ENCODE measurements at regions not wholly inside any gene's neighbourhood (a gene's known extent, or its start where the extent isn't known, plus 50 kb on each side); places are given as distances from the start of the nearest gene placed in this dataset.

GRCh38 chr12:24396224-24396623 is 446.8 kb upstream of the SOX5 start:
- peak overlapping the region; percentile 11; the same call in 1 of the 2 replicates for H2BK20ac ChIP-seq (ENCODE audit: low read depth, low read length)
- dilution Hi-C loops (cut with HindIII; ENCODE audit: low sequenced_read_pairs, unreplicated experiment) (no loop called here), intact Hi-C loops (cut with micrococcal nuclease) (no loop called here), in situ Hi-C loops (cut with MboI; ENCODE audit: low sequenced_read_pairs) (no loop called here)
- H3K14ac ChIP-seq (replicated peaks; ENCODE audit: low read depth, low read length): 0 out of 2 replicates have a peak overlapping the region, but pooled peaks have one; percentile 37
- no peak overlapping the region for H3K27ac ChIP-seq (ENCODE audit: insufficient read depth, low read length)
- ChIA-PET CTCF (no interaction called here), POLR2A (ENCODE audit: unreplicated experiment) (no interaction called here)
- H2AFZ ChIP-seq (replicated peaks; ENCODE audit: low read length, poor library complexity): peak overlapping the region; percentile 1
- no TSS peak for BruUV-seq (replicated peaks)
- no peak overlapping the region for H2AK9ac ChIP-seq (replicated peaks; ENCODE audit: low read depth, low read length, poor library complexity)
- no peaks in the 10 kb centered on the region for H3K9me3 ChIP-seq (ENCODE audit: control insufficient read depth, insufficient read depth, low read length)
- no peaks in the 10 kb centered on the region; the same call in 1 of the 2 replicates for H3K9me1 ChIP-seq (ENCODE audit: insufficient read depth, low read length)
- H4K20me1 ChIP-seq (ENCODE audit: insufficient read depth, low read length): no peaks in the 10 kb centered on the region
- H3K23ac ChIP-seq (ENCODE audit: low read depth, low read length): peak overlapping the region; percentile 23; the same call in 1 of the 2 replicates
- peak overlapping the region; percentile 5; the same call in 1 of the 2 replicates for H2AK5ac ChIP-seq (ENCODE audit: low read depth, low read length)
- H2BK5ac ChIP-seq (ENCODE audit: low read depth, low read length, poor library complexity, severe bottlenecking): no peak overlapping the region
- no peak overlapping the region for H3K56ac ChIP-seq (ENCODE audit: extremely low read depth, insufficient read depth, low read length)
- H3K18ac ChIP-seq (ENCODE audit: low read depth, low read length): no peak overlapping the region
- peak overlapping the region in 1 of 2 experiments; percentile 36; a peak in 1 of 4 replicates for H4K8ac ChIP-seq (ENCODE audit: low read depth in 2 of 2, low read length in 2 of 2)
- peaks cover 4% of the 10 kb centered on the region; the same call in 1 of the 2 replicates for H3K4me1 ChIP-seq (ENCODE audit: control insufficient read depth, insufficient read depth, low read length)
- TF ChIP-seq RAD21 (IDR thresholded peaks at IDR 0.05; ENCODE audit: low read length) (no peak), CEBPB (IDR thresholded peaks at IDR 0.05; ENCODE audit: low read depth, low read length) (no peak), CHD1 (IDR thresholded peaks at IDR 0.05; ENCODE audit: low read depth, low read length) (no peak), MAZ (IDR thresholded peaks at IDR 0.05; ENCODE audit: borderline replicate concordance, low read depth, low read length) (no peak), ELK1 (IDR thresholded peaks at IDR 0.05; ENCODE audit: borderline replicate concordance, low read depth, low read length) (no peak), RCOR1 (IDR thresholded peaks at IDR 0.05; ENCODE audit: insufficient replicate concordance, low read length) (no peak), MXI1 (IDR thresholded peaks at IDR 0.05; ENCODE audit: borderline replicate concordance, low read depth, low read length) (no peak), USF2 (IDR thresholded peaks at IDR 0.05; ENCODE audit: low read depth, low read length) (no peak), SMC3 (IDR thresholded peaks at IDR 0.05; ENCODE audit: low read depth, low read length) (no peak), NFE2L2 (IDR thresholded peaks at IDR 0.05; ENCODE audit: low read depth, low read length) (no peak), FOS (IDR thresholded peaks at IDR 0.05; ENCODE audit: low read depth, low read length) (no peak), POLR2A (IDR thresholded peaks at IDR 0.05; ENCODE audit: low read depth, low read length) (no peak), MAFK (IDR thresholded peaks at IDR 0.05; ENCODE audit: low read depth, low read length) (no peak), RFX5 (IDR thresholded peaks at IDR 0.05; ENCODE audit: low read depth, low read length) (no peak)
- H4K91ac ChIP-seq (ENCODE audit: insufficient read depth, low read depth, low read length): no peak overlapping the region
- 61% methylated on average over 6 of the region's 11 CpGs; no CpG with 5 or more reads in 1 of the 2 experiments for WGBS, 2 experiments (ENCODE audit: extremely low coverage in 2 of 2, insufficient read length in 1 of 2)
- H3K4ac ChIP-seq (ENCODE audit: low read depth, low read length): 0 out of 2 replicates have a peak overlapping the region, but pooled peaks have one; percentile 15
- no peak overlapping the region for H3K4me2 ChIP-seq (ENCODE audit: low read depth, low read length)
- H2BK120ac ChIP-seq (ENCODE audit: low read depth, low read length): no peak overlapping the region
- no peaks in the 10 kb centered on the region for H3K36me3 ChIP-seq (ENCODE audit: control insufficient read depth, insufficient read depth, low read length)
- H4K5ac ChIP-seq (ENCODE audit: low read depth, low read length): no peak overlapping the region
- ATAC-seq (ENCODE audit: low read depth): no peak
- no peak for DNase-seq
- no peak overlapping the region for H2BK15ac ChIP-seq (ENCODE audit: low read depth, low read length)
- no peaks in the 10 kb centered on the region for H3K27me3 ChIP-seq (ENCODE audit: control insufficient read depth, insufficient read depth, low read length)
- no peak overlapping the region for H3K4me3 ChIP-seq (ENCODE audit: insufficient read depth, low read depth, low read length)
- no peak overlapping the region for H3K9ac ChIP-seq (ENCODE audit: low read depth, low read length)
- no peaks in the 10 kb centered on the region; a peak in 2 of 4 replicates for H3K79me1 ChIP-seq (ENCODE audit: low read depth in 1 of 2, low read length in 2 of 2)

Data from IMR-90 (cell line).